Epithelial cell of esophagus (primary cell): ENCODE measurements at regions not wholly inside any gene's neighbourhood (a gene's known extent, or its start where the extent isn't known, plus 50 kb on each side); places are given as distances from the start of the nearest gene placed in this dataset.

ENCODE experiments used
- DNase-seq: peaks from one replicate; pipeline ENCODE4 v3.0.0; 2010; ENCODE audit warnings: low read depth
- H3K4me3 ChIP-seq: 2 replicates; pipeline ENCODE4 v1.5.1; 2011; ENCODE audit warnings: mild to moderate bottlenecking, low read length, control low read depth
- TF ChIP-seq, protein P1 (sequence below): IDR thresholded peaks from 2 replicates; pipeline ENCODE4 v1.5.1; 2011; ENCODE audit warnings: low read depth, mild to moderate bottlenecking, low read length, control low read depth, inconsistent platforms; ENCODE audit not compliant: insufficient read depth; ENCODE audit errors: missing control alignments

- TF ChIP-seq, protein P1, sequence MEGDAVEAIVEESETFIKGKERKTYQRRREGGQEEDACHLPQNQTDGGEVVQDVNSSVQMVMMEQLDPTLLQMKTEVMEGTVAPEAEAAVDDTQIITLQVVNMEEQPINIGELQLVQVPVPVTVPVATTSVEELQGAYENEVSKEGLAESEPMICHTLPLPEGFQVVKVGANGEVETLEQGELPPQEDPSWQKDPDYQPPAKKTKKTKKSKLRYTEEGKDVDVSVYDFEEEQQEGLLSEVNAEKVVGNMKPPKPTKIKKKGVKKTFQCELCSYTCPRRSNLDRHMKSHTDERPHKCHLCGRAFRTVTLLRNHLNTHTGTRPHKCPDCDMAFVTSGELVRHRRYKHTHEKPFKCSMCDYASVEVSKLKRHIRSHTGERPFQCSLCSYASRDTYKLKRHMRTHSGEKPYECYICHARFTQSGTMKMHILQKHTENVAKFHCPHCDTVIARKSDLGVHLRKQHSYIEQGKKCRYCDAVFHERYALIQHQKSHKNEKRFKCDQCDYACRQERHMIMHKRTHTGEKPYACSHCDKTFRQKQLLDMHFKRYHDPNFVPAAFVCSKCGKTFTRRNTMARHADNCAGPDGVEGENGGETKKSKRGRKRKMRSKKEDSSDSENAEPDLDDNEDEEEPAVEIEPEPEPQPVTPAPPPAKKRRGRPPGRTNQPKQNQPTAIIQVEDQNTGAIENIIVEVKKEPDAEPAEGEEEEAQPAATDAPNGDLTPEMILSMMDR, result no peak
- no peak for DNase-seq
- no peak overlapping the region for H3K4me3 ChIP-seq
Measured at GRCh38 chr12:83691730-83692129, 1005.0 kb downstream of the TMTC2 start.

DNA sequence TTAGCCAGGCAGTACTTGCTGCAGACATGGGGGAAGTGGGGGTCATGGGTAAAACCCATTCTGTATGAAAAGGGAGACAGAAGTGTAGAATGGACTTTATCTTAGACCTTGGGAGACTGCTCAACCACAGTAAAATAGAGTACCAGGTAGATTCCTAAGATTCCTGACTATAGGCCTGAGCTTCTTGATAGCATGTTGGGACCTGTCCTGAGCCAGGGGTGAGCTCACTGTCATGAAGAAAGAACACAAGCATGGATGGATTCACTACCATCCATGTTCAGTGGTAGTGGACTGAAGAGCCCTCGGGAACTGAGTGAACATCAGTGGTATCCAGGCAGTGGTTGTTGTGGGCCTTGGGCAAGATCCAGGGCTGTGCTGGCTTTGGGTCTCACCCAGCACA is 1003.8 kb downstream of the TMTC2 start:
- no peak overlapping the region for H3K4me3 ChIP-seq
- peak; percentile 77 for DNase-seq
- TF ChIP-seq, protein P1, result no peak

GRCh38 chr12:83689333-83689732 is 1002.6 kb downstream of the TMTC2 start:
- DNase-seq, result no peak
- no peak overlapping the region for H3K4me3 ChIP-seq
- TF ChIP-seq, protein P1, result no peak

- H3K4me3 ChIP-seq, result no peak overlapping the region
- no peak for DNase-seq
- TF ChIP-seq, protein P1, result no peak
Measured at GRCh38 chr12:83676781-83677295, 990.1 kb downstream of the TMTC2 start.

- TF ChIP-seq, protein P1, result no peak
- DNase-seq, result no peak
- no peak overlapping the region for H3K4me3 ChIP-seq
Measured at GRCh38 chr12:83666690-83667089, 980.0 kb downstream of the TMTC2 start.

DNA sequence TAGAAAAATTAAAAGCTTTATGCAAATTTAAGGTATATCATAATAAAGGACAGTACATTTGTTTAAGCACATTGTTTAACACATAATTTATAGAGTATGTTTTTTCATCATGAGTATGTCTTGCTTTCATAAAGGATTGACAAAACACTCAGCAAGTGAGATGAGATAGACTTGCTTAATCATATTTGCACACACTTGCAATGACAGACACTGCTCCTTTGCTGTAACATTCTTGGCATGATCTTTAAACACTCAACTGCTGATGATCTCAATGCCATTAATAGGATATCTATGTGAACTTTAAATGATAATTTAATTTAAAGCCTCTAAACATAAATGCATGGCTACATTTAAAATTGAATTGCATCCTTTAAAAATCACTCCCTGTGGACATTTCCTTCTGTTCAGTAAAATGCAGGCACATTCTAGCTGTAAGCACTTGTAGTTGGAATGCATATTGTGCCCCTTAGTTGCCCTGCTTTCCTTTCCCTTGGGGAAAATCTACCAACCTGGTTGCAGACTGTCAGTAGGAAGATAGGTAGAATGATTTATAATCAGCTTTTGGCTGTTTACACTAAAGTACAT is 979.0 kb downstream of the TMTC2 start:
- TF ChIP-seq, protein P1, result no peak
- H3K4me3 ChIP-seq, result no peak overlapping the region

DNA sequence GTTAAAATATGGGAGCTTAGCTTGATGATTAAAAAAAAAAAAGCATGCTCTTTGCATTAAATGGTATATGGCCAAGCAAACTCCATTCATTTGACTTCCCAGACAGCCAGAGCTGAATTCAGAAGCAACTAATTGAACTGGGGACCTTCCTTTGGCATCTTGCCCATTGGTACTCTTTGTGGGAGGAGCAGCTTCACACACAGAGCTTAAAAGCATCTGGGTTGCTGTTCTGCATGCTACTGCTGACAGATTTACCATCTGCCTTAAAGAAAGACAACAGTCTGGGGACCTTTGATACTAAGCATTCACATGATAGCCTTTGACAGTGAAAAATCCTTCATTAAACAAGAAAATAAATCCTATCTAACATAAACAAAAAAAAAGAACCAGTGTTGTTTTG is 977.9 kb downstream of the TMTC2 start:
- DNase-seq, result no peak
- TF ChIP-seq, protein P1, result no peak
- H3K4me3 ChIP-seq, result no peak overlapping the region

More for the DNA sequence above, 979.0 kb downstream of the TMTC2 start:
- DNase-seq, result no peak
